ENCODE measurements at regions not wholly inside any gene's neighbourhood (a gene's known extent, or its start where the extent isn't known, plus 50 kb on each side); places are given as distances from the start of the nearest gene placed in this dataset.

GRCh38 chr13:90299238-90299637 lies 1048.2 kb upstream of the MIR17HG start:
- no peak for TF ChIP-seq CTCF (conservative IDR thresholded peaks at IDR 0.05)
- no peak for TF ChIP-seq EZH2 (IDR thresholded peaks at IDR 0.05; ENCODE audit: low read depth)
